Transverse colon (tissue), 4 donors: ENCODE measurements at regions not wholly inside any gene's neighbourhood (a gene's known extent, or its start where the extent isn't known, plus 50 kb on each side); places are given as distances from the start of the nearest gene placed in this dataset.

Experiments
- DNase-seq: peaks from one replicate; pipeline ENCODE4 v3.0.0-alpha.2; 2019
- H3K27ac ChIP-seq, 4 donors: fragments of 200-600 bp; sonication (generic); 2 replicates each; pipeline ENCODE4 v1.5.1; 2016 to 2018; ENCODE audit warnings: inconsistent platforms in 4 of 4
- H3K27me3 ChIP-seq: fragments of 200-600 bp; sonication (generic); 2 replicates; pipeline ENCODE4 v1.5.1; 2017; ENCODE audit warnings: inconsistent platforms
- H3K36me3 ChIP-seq, 4 donors: fragments of 200-600 bp; sonication (generic); 2 replicates each; pipeline ENCODE4 v1.5.1; 2017 to 2019; ENCODE audit warnings: inconsistent platforms in 4 of 4
- H3K4me1 ChIP-seq, 4 donors: fragments of 200-600 bp; sonication (generic); 2 replicates each; pipeline ENCODE4 v1.5.1; 2017 to 2020; ENCODE audit warnings: inconsistent platforms in 4 of 4
- H3K4me3 ChIP-seq, 4 donors: fragments of 200-600 bp; sonication (generic); 1 replicate in 1 of 4; 2 replicates in 3 of 4; pipeline versions ENCODE4 v1.5.1 to v1.6.1; 2017 to 2019; ENCODE audit warnings: inconsistent platforms in 4 of 4
- H3K9me3 ChIP-seq, 2 donors: fragments of 200-600 bp; sonication (generic); 2 replicates each; pipeline ENCODE4 v1.5.1; 2017 to 2019; ENCODE audit warnings: inconsistent platforms in 2 of 2
- CTCF ChIP-seq, 5 experiments: fragments of 200-600 bp in 3 of 5; fragments of 450-650 bp in 2 of 5; sonication (generic) in 3 of 5; IDR thresholded peaks; 1 replicate in 2 of 5; 2 replicates in 3 of 5; pipeline ENCODE4 v1.5.1; 2016 to 2017; ENCODE audit warnings: antibody characterized with exemption in 5 of 5, inconsistent platforms in 3 of 5, mild to moderate bottlenecking in 2 of 5, moderate library complexity in 1 of 5
- EP300 ChIP-seq: sonication (generic); formaldehyde crosslinking; IDR thresholded peaks from one replicate; pipeline ENCODE4 v1.6.1; 2017; ENCODE audit warnings: antibody characterized with exemption, low read depth
- POLR2A ChIP-seq: fragments of 450-650 bp; IDR thresholded peaks from one replicate; pipeline ENCODE4 v1.6.1; 2016; ENCODE audit warnings: antibody characterized with exemption, mild to moderate bottlenecking, moderate library complexity
- POLR2AphosphoS5 ChIP-seq, 3 donors: sonication (generic); formaldehyde crosslinking; IDR thresholded peaks; one replicate each; pipeline ENCODE4 v1.6.1; 2016; ENCODE audit warnings: antibody characterized with exemption in 3 of 3
- WGBS, 2 donors: methylation state at CpG; one replicate each; pipeline ENCODE4 v1.1.5; 2018; ENCODE audit warnings: low coverage in 1 of 2; 5-methylcytosine and 5-hydroxymethylcytosine counted together
- in situ Hi-C, 4 donors: fragments of 200-750 bp; cut with MboI; loops; one replicate each; pipeline versions ENCODE4 v1.15.0 to v1.15.1; 2017; ENCODE audit warnings: low sequenced_read_pairs in 3 of 4, low pct_ligation_motif_present in 1 of 4, low pct_unique_long_range_greater_than_20kb in 1 of 4
- intact Hi-C: fragments of 100-400 bp; cut with DNase I; formaldehyde crosslinking; loops from one replicate; pipeline ENCODE4 v1.15.1; 2023; ENCODE audit warnings: low total_unique reads

- H3K27me3 ChIP-seq, result no peaks in the 10 kb centered on the region
- intact Hi-C loops, result no loop called here
- H3K36me3 ChIP-seq, result no peaks in the 10 kb centered on the region
- H3K9me3 ChIP-seq, result no peaks in the 10 kb centered on the region
- WGBS, 2 donors, result 68 to 85% methylated on average over 9 of the region's 9 CpGs
- TF ChIP-seq EP300 (no peak), POLR2AphosphoS5 (IDR thresholded peaks at IDR 0.05) (no peak), POLR2A (no peak), CTCF (IDR thresholded peaks at IDR 0.05) (no peak)
- in situ Hi-C loops, result no loop called here
- H3K4me3 ChIP-seq, result no peak overlapping the region
- H3K27ac ChIP-seq, result no peak overlapping the region
- no peaks in the 10 kb centered on the region for H3K4me1 ChIP-seq
- no peak for DNase-seq
Measured at GRCh38 chr4:183808097-183808456, 97.0 kb upstream of the STOX2 start.

GRCh38 chr4:183812567-183812966 is 92.5 kb upstream of the STOX2 start:
- Histone ChIP-seq H3K27me3 (no peaks in the 10 kb centered on the region), H3K4me3 (no peak overlapping the region), H3K27ac (no peak overlapping the region), H3K36me3 (no peaks in the 10 kb centered on the region), H3K4me1 (no peaks in the 10 kb centered on the region), H3K9me3 (no peaks in the 10 kb centered on the region)
- TF ChIP-seq POLR2A (no peak), POLR2AphosphoS5 (IDR thresholded peaks at IDR 0.05) (no peak), EP300 (no peak), CTCF (IDR thresholded peaks at IDR 0.05) (no peak)
- DNase-seq, result no peak
- 60% methylated on average over 1 of the region's 1 CpG for WGBS, 2 donors
- intact Hi-C loops, result no loop called here
- in situ Hi-C loops, result no loop called here

DNA sequence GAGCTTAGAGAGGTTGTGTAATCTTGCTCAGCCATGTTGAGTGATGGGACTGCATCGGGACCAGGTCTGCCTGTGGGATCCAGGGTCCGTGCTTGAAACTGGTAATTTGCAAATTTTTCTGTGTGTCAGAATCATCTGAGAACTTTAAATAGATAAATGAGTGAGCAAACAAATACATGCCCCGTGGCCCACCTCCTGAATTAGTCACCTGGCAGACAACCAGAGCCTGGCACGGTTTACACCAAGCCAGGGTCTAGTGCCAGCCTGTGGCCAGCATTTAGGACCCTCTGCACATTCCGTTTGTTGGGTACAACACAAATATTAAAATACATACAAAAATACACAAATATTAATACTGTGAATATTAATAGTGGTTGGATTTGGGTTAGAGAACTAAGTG is 90.6 kb upstream of the STOX2 start:
- H3K27ac ChIP-seq, result no peak overlapping the region
- 77 to 90% methylated on average over 5 of the region's 5 CpGs for WGBS, 2 donors
- no peak overlapping the region for H3K4me3 ChIP-seq
- no peaks in the 10 kb centered on the region for H3K9me3 ChIP-seq
- no peak for DNase-seq
- H3K27me3 ChIP-seq, result no peaks in the 10 kb centered on the region
- intact Hi-C loops, result no loop called here
- in situ Hi-C loops, result no loop called here
- TF ChIP-seq POLR2A (no peak), EP300 (no peak), POLR2AphosphoS5 (IDR thresholded peaks at IDR 0.05) (no peak), CTCF (IDR thresholded peaks at IDR 0.05) (no peak)
- H3K4me1 ChIP-seq, result no peaks in the 10 kb centered on the region
- H3K36me3 ChIP-seq, result no peaks in the 10 kb centered on the region

DNA sequence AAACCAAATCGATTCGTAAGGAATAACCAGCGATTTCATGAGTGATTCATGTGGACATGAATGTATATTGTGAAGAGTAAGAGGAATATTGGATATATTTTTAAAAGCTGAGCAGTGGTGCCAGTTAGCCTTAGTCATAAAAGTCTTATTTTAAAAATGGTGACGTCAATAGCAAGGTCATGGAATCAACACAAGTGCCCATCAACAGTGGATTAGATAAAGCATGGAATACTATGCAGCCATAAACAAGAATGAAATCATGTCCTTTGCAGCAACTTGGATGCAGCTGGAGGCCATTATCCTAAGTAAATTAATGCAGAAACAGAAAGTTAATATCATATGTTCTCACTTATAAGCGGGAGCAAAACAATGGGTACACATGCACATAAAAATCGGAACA is 89.0 kb upstream of the STOX2 start:
- H3K9me3 ChIP-seq, result no peaks in the 10 kb centered on the region
- 92 to 100% methylated on average over 6 of the region's 6 CpGs for WGBS, 2 donors
- H3K27me3 ChIP-seq, result no peaks in the 10 kb centered on the region
- H3K4me3 ChIP-seq, result no peak overlapping the region
- no peak overlapping the region for H3K27ac ChIP-seq
- no peak for TF ChIP-seq EP300
- TF ChIP-seq POLR2AphosphoS5 (IDR thresholded peaks at IDR 0.05), result no peak
- no peak for TF ChIP-seq CTCF (IDR thresholded peaks at IDR 0.05)
- no peak for TF ChIP-seq POLR2A
- H3K36me3 ChIP-seq, result no peaks in the 10 kb centered on the region
- H3K4me1 ChIP-seq, result no peaks in the 10 kb centered on the region
- in situ Hi-C loops (no loop called here), intact Hi-C loops (no loop called here)
- DNase-seq, result no peak
